H1 (cell line): ENCODE measurements at regions not wholly inside any gene's neighbourhood (a gene's known extent, or its start where the extent isn't known, plus 50 kb on each side); places are given as distances from the start of the nearest gene placed in this dataset.

Source experiments
- CTCF ChIA-PET: fragments of 300-600 bp; sonication (Branson Sonifier 250); formaldehyde crosslinking; loops from one replicate; lab custom pipeline; 2021; ENCODE audit not compliant: partially characterized antibody; lab: Charles Lee
- POLR2A ChIA-PET: fragments of 300-600 bp; sonication (Branson Sonifier 250); formaldehyde crosslinking; loops from one replicate; lab custom pipeline; 2021; ENCODE audit warnings: inconsistent platforms; ENCODE audit not compliant: partially characterized antibody; lab: Charles Lee
- DNase-seq, 2 experiments: peaks; one replicate each; pipeline versions ENCODE4 v3.0.0 to v3.0.0-alpha.2; 2010 to 2022; ENCODE audit warnings: low spot score in 2 of 2, low read depth in 1 of 2, mixed read lengths in 1 of 2
- FAIRE-seq: peaks from 2 replicates; lab custom pipeline; 2011; peaks lifted over from hg19 to GRCh38; lab: Jason Lieb, UNC
- H2AFZ ChIP-seq: 2 replicates; pipeline ENCODE4 v1.8.1; 2012; ENCODE audit warnings: low read length, inconsistent platforms
- H2AK5ac ChIP-seq: 2 replicates; pipeline ENCODE4 v1.6.1; 2013; ENCODE audit warnings: low read depth, low read length
- H2BK120ac ChIP-seq: replicated peaks from 2 replicates; pipeline ENCODE3; 2013; ENCODE audit warnings: low read depth, low read length, inconsistent platforms
- H2BK12ac ChIP-seq: 2 replicates; pipeline ENCODE4 v1.6.1; 2013; ENCODE audit warnings: low read depth, low read length
- H2BK15ac ChIP-seq: 2 replicates; pipeline ENCODE4 v1.6.1; 2013; ENCODE audit warnings: low read length
- H2BK20ac ChIP-seq: 2 replicates; pipeline ENCODE4 v1.6.1; 2013; ENCODE audit warnings: low read length
- H2BK5ac ChIP-seq: 2 replicates; pipeline ENCODE4 v1.6.1; 2013; ENCODE audit warnings: low read depth, low read length
- H3K14ac ChIP-seq: 2 replicates; pipeline ENCODE4 v1.6.1; 2013; ENCODE audit warnings: inconsistent platforms; ENCODE audit not compliant: insufficient read length
- H3K18ac ChIP-seq: 2 replicates; pipeline ENCODE4 v1.6.1; 2013; ENCODE audit warnings: low read length; ENCODE audit errors: extremely low read depth
- H3K23ac ChIP-seq: 2 replicates; pipeline ENCODE4 v1.6.1; 2013; ENCODE audit warnings: inconsistent platforms; ENCODE audit not compliant: insufficient read length
- H3K23me2 ChIP-seq: 2 replicates; pipeline ENCODE4 v1.6.1; 2013; ENCODE audit warnings: low read depth, low read length
- H3K27ac ChIP-seq: 2 replicates; pipeline ENCODE4 v1.6.1; 2011; ENCODE audit warnings: low read depth, low read length, inconsistent platforms
- H3K27me3 ChIP-seq, 4 experiments: replicated peaks in 1 of 4; 1 replicate in 1 of 4; 2 replicates in 3 of 4; pipeline versions ENCODE4 v1.6.1 to v1.8.1; 2011 to 2013; ENCODE audit warnings: low read length in 3 of 4, mild to moderate bottlenecking in 3 of 4, inconsistent platforms in 2 of 4, mixed read lengths in 2 of 4, moderate library complexity in 1 of 4; ENCODE audit not compliant: control insufficient read depth in 3 of 4, insufficient read depth in 3 of 4; ENCODE audit errors: extremely low read depth in 1 of 4
- H3K36me3 ChIP-seq, 4 experiments: 2 replicates each; pipeline versions ENCODE4 v1.6.1 to v1.8.1; 2011 to 2013; ENCODE audit warnings: mild to moderate bottlenecking in 4 of 4, low read length in 3 of 4, moderate library complexity in 2 of 4, control low read depth in 1 of 4, inconsistent platforms in 1 of 4; ENCODE audit not compliant: insufficient read depth in 4 of 4, control insufficient read depth in 2 of 4
- H3K4ac ChIP-seq: replicated peaks from 2 replicates; pipeline ENCODE3; 2013; ENCODE audit warnings: low read length, low read depth, mixed read lengths, inconsistent platforms; ENCODE audit not compliant: insufficient read length
- H3K4me1 ChIP-seq, 4 experiments: replicated peaks in 1 of 4; 1 replicate in 1 of 4; 2 replicates in 3 of 4; pipeline versions ENCODE4 v1.6.1 to v1.8.1; 2011 to 2013; ENCODE audit warnings: low read length in 3 of 4, inconsistent platforms in 2 of 4, mixed read lengths in 1 of 4; ENCODE audit not compliant: insufficient read depth in 4 of 4, control insufficient read depth in 3 of 4
- H3K4me2 ChIP-seq, 2 experiments: 2 replicates each; pipeline versions ENCODE4 v1.6.1 to v1.8.1; 2011 to 2013; ENCODE audit warnings: low read depth in 2 of 2, low read length in 2 of 2, control low read depth in 1 of 2, inconsistent platforms in 1 of 2, mild to moderate bottlenecking in 1 of 2; ENCODE audit not compliant: insufficient read depth in 1 of 2
- H3K4me3 ChIP-seq, 4 experiments: fragments of 200-600, 300-600 bp in 1 of 4; sonication (generic), shearing (Covaris generic), sonication (Bioruptor Twin) in 1 of 4; 2 replicates each; pipeline versions ENCODE4 v1.5.1 to v1.8.1; 2011 to 2016; ENCODE audit warnings: low read length in 4 of 4, low read depth in 3 of 4, control low read depth in 2 of 4, inconsistent platforms in 2 of 4, mild to moderate bottlenecking in 2 of 4, mixed read lengths in 1 of 4, moderate library complexity in 1 of 4; ENCODE audit not compliant: insufficient read depth in 2 of 4; ENCODE audit errors: extremely low read depth in 1 of 4
- H3K56ac ChIP-seq: replicated peaks from 2 replicates; pipeline ENCODE3; 2013; ENCODE audit warnings: low read depth, mild to moderate bottlenecking, mixed read lengths, low read length, inconsistent platforms; ENCODE audit not compliant: insufficient read length
- H3K79me1 ChIP-seq: 2 replicates; pipeline ENCODE4 v1.6.1; 2013; ENCODE audit warnings: low read depth, low read length, control low read depth
- H3K79me2 ChIP-seq, 2 experiments: 2 replicates each; pipeline versions ENCODE4 v1.6.1 to v1.8.1; 2012 to 2013; ENCODE audit warnings: low read length in 2 of 2, mild to moderate bottlenecking in 2 of 2, inconsistent platforms in 1 of 2; ENCODE audit not compliant: insufficient read depth in 2 of 2, control insufficient read depth in 1 of 2
- H3K9ac ChIP-seq, 4 experiments: replicated peaks in 1 of 4; 1 replicate in 1 of 4; 2 replicates in 3 of 4; pipeline versions ENCODE4 v1.6.1 to v1.8.1; 2011 to 2013; ENCODE audit warnings: low read depth in 3 of 4, low read length in 3 of 4, control low read depth in 2 of 4, mild to moderate bottlenecking in 2 of 4, moderate library complexity in 2 of 4, inconsistent platforms in 1 of 4; ENCODE audit errors: extremely low read depth in 1 of 4
- H3K9me3 ChIP-seq, 2 experiments: 2 replicates each; pipeline versions ENCODE4 v1.6.1 to v1.8.1; 2012 to 2013; ENCODE audit warnings: mild to moderate bottlenecking in 2 of 2, moderate library complexity in 2 of 2, control low read depth in 1 of 2, inconsistent platforms in 1 of 2, low read depth in 1 of 2, low read length in 1 of 2, mixed read lengths in 1 of 2; ENCODE audit not compliant: insufficient read depth in 2 of 2
- H4K20me1 ChIP-seq, 2 experiments: replicated peaks in 1 of 2; 2 replicates each; pipeline versions ENCODE3 to v1.8.1; 2011 to 2013; ENCODE audit warnings: inconsistent platforms in 2 of 2, low read length in 2 of 2, mild to moderate bottlenecking in 1 of 2; ENCODE audit not compliant: insufficient read depth in 2 of 2, control insufficient read depth in 1 of 2
- H4K5ac ChIP-seq: 2 replicates; pipeline ENCODE4 v1.6.1; 2013; ENCODE audit warnings: low read length, low read depth, mixed read lengths, inconsistent platforms; ENCODE audit not compliant: insufficient read length
- H4K8ac ChIP-seq: 2 replicates; pipeline ENCODE4 v1.8.0; 2013; ENCODE audit warnings: mild to moderate bottlenecking, moderate library complexity, low read length, inconsistent platforms; ENCODE audit not compliant: insufficient read depth; ENCODE audit errors: extremely low read depth
- H4K91ac ChIP-seq: replicated peaks from 2 replicates; pipeline ENCODE3; 2013; ENCODE audit warnings: low read length, mixed read lengths, inconsistent platforms; ENCODE audit not compliant: insufficient read length
- ATF2 ChIP-seq: IDR thresholded peaks from 2 replicates; pipeline ENCODE4 v1.6.1; 2012; ENCODE audit warnings: low read length, inconsistent platforms
- ATF3 ChIP-seq: IDR thresholded peaks from 2 replicates; pipeline ENCODE4 v1.6.1; 2011; ENCODE audit warnings: low read depth, mild to moderate bottlenecking, low read length; ENCODE audit not compliant: insufficient read depth
- BRCA1 ChIP-seq: IDR thresholded peaks from 2 replicates; pipeline ENCODE4 v1.6.1; 2012; ENCODE audit warnings: low read depth, low read length, improper control_type of control experiment
- EGR1 ChIP-seq: IDR thresholded peaks from 2 replicates; pipeline ENCODE4 v1.6.1; 2011; ENCODE audit warnings: low read depth, low read length, borderline replicate concordance
- KDM1A ChIP-seq: fragments of 200-600, 300-600 bp; sonication (generic); IDR thresholded peaks from 2 replicates; pipeline ENCODE4 v1.7.1; 2016; ENCODE audit warnings: mild to moderate bottlenecking, low read length, borderline replicate concordance
- MAFK ChIP-seq: IDR thresholded peaks from 2 replicates; pipeline ENCODE4 v1.6.1; 2012; ENCODE audit warnings: low read depth, mild to moderate bottlenecking, improper control_type of control experiment, low read length
- NANOG ChIP-seq: IDR thresholded peaks from 2 replicates; pipeline ENCODE4 v1.6.1; 2011; ENCODE audit warnings: low read length, low read depth, mild to moderate bottlenecking, inconsistent platforms; ENCODE audit not compliant: insufficient read depth, poor library complexity, severe bottlenecking
- POLR2A ChIP-seq, 2 experiments: IDR thresholded peaks; 1 replicate in 1 of 2; 2 replicates in 1 of 2; pipeline ENCODE4 v1.6.1; 2011; ENCODE audit warnings: low read depth in 2 of 2, low read length in 2 of 2, mild to moderate bottlenecking in 2 of 2; ENCODE audit errors: control extremely low read depth in 1 of 2
- SP4 ChIP-seq: IDR thresholded peaks from 2 replicates; pipeline ENCODE4 v1.6.1; 2012; ENCODE audit warnings: low read length, inconsistent platforms
- SRF ChIP-seq: IDR thresholded peaks from 2 replicates; pipeline ENCODE4 v1.6.1; 2011; ENCODE audit warnings: mild to moderate bottlenecking, low read depth, low read length, moderate library complexity
- TBP ChIP-seq: IDR thresholded peaks from 2 replicates; pipeline ENCODE4 v1.6.1; 2011; ENCODE audit warnings: low read depth, low read length, improper control_type of control experiment
- WGBS, 2 experiments: shearing (Covaris generic) in 1 of 2; methylation state at CpG; one replicate each; pipeline versions ENCODE4 v1.1.6 to v1.1.7; 2013 to 2015; ENCODE audit warnings: low lambda C conversion rate in 2 of 2, mixed read lengths in 2 of 2, inconsistent platforms in 1 of 2, low coverage in 1 of 2, missing lambda C conversion rate in 1 of 2; ENCODE audit not compliant: insufficient replicate concordance in 2 of 2, insufficient coverage in 1 of 2, insufficient read length in 1 of 2; ENCODE audit errors: extremely low coverage in 1 of 2, missing lambda C conversion rate in 1 of 2; 5-methylcytosine and 5-hydroxymethylcytosine counted together

GRCh38 chr7:18430810-18431209 is 64.7 kb upstream of the HDAC9 start:
- H3K4ac ChIP-seq: no peak overlapping the region
- H2BK5ac ChIP-seq: no peak overlapping the region; the same call in 1 of the 2 replicates
- H4K5ac ChIP-seq: no peak overlapping the region
- no peak for FAIRE-seq
- H4K20me1 ChIP-seq: no peaks in the 10 kb centered on the region
- no peaks in the 10 kb centered on the region for H3K9me3 ChIP-seq
- H3K4me1 ChIP-seq: no peaks in the 10 kb centered on the region
- no peaks in the 10 kb centered on the region for H3K36me3 ChIP-seq
- no peak overlapping the region for H3K27ac ChIP-seq
- H3K23me2 ChIP-seq: no peaks in the 10 kb centered on the region; the same call in 1 of the 2 replicates
- H4K8ac ChIP-seq: no peak overlapping the region
- H4K91ac ChIP-seq: no peak overlapping the region
- ChIA-PET POLR2A (no interaction called here), CTCF (no interaction called here)
- no peak overlapping the region for H2AFZ ChIP-seq
- H3K4me3 ChIP-seq: no peak overlapping the region
- 89% methylated on average over 2 of the region's 2 CpGs; no CpG with 5 or more reads in 1 of the 2 experiments for WGBS, 2 experiments
- H3K9ac ChIP-seq: no peak overlapping the region
- TF ChIP-seq SP4 (no peak), SRF (no peak), EGR1 (no peak), KDM1A (no peak), ATF2 (no peak), MAFK (no peak), NANOG (no peak), ATF3 (no peak), TBP (no peak), BRCA1 (no peak), POLR2A (IDR thresholded peaks at IDR 0.05; ENCODE audit: control extremely low read depth in 1 of 2, low read depth in 2 of 2, low read length in 2 of 2) (no peak)
- TF ChIP-seq, all 59 proteins: peak for 0
- no peak overlapping the region for H2AK5ac ChIP-seq
- no peak overlapping the region for H2BK15ac ChIP-seq
- H3K18ac ChIP-seq: no peak overlapping the region
- no peak overlapping the region for H3K4me2 ChIP-seq
- no peak overlapping the region for H3K23ac ChIP-seq
- H3K79me2 ChIP-seq: no peaks in the 10 kb centered on the region
- no peaks in the 10 kb centered on the region for H3K79me1 ChIP-seq
- no peak overlapping the region for H2BK20ac ChIP-seq
- H3K14ac ChIP-seq: no peak overlapping the region
- no peak overlapping the region for H3K56ac ChIP-seq
- H2BK12ac ChIP-seq: no peak overlapping the region; the same call in 1 of the 2 replicates
- no peak overlapping the region for H2BK120ac ChIP-seq
- H3K27me3 ChIP-seq: no peaks in the 10 kb centered on the region
- no peak for DNase-seq
